Thyroid gland (tissue), 4 donors: ENCODE measurements at regions not wholly inside any gene's neighbourhood (a gene's known extent, or its start where the extent isn't known, plus 50 kb on each side); places are given as distances from the start of the nearest gene placed in this dataset.

Experiments
- DNase-seq, 2 donors: peaks; one replicate each; pipeline ENCODE4 v3.0.0-alpha.2; 2019
- H3K27ac ChIP-seq, 3 donors: fragments of 200-600 bp; sonication (generic); 1 replicate in 2 of 3; 2 replicates in 1 of 3; pipeline ENCODE4 v1.5.1; 2016 to 2019; ENCODE audit warnings: mild to moderate bottlenecking in 1 of 3, moderate library complexity in 1 of 3
- H3K27me3 ChIP-seq: fragments of 200-600 bp; sonication (generic); one replicate; pipeline ENCODE4 v1.5.1; 2019
- H3K36me3 ChIP-seq, 2 donors: fragments of 200-600 bp; sonication (generic); one replicate each; pipeline ENCODE4 v1.5.1; 2016 to 2019
- H3K4me1 ChIP-seq, 2 donors: fragments of 200-600 bp; sonication (generic); one replicate each; pipeline ENCODE4 v1.5.1; 2017 to 2019
- H3K4me3 ChIP-seq, 3 donors: fragments of 200-600 bp; sonication (generic); replicated peaks in 1 of 3; 1 replicate in 2 of 3; 2 replicates in 1 of 3; pipeline ENCODE4 v1.5.1; 2016; ENCODE audit warnings: mild to moderate bottlenecking in 1 of 3
- H3K9me3 ChIP-seq: fragments of 200-600 bp; sonication (generic); one replicate; pipeline ENCODE4 v1.5.1; 2017
- POLR2A ChIP-seq, 2 donors: fragments of 450-650 bp; IDR thresholded peaks; one replicate each; pipeline ENCODE4 v1.6.1; 2017; ENCODE audit warnings: antibody characterized with exemption in 2 of 2, mild to moderate bottlenecking in 2 of 2, moderate library complexity in 1 of 2
- WGBS, 2 donors: methylation state at CpG; one replicate each; pipeline ENCODE4 v1.1.5; 2017; 5-methylcytosine and 5-hydroxymethylcytosine counted together
- intact Hi-C: fragments of 100-400 bp; cut with DNase I; formaldehyde crosslinking; loops from one replicate; pipeline ENCODE4 v1.15.1; 2023
- TF ChIP-seq, protein P1 (sequence below), 6 experiments: fragments of 200-600 bp in 3 of 6; fragments of 450-650 bp in 3 of 6; sonication (generic) in 3 of 6; IDR thresholded peaks; one replicate each; pipeline ENCODE4 v1.5.1; 2016 to 2019; ENCODE audit warnings: antibody characterized with exemption in 6 of 6, mild to moderate bottlenecking in 2 of 6, inconsistent platforms in 1 of 6, moderate library complexity in 1 of 6

DNA sequence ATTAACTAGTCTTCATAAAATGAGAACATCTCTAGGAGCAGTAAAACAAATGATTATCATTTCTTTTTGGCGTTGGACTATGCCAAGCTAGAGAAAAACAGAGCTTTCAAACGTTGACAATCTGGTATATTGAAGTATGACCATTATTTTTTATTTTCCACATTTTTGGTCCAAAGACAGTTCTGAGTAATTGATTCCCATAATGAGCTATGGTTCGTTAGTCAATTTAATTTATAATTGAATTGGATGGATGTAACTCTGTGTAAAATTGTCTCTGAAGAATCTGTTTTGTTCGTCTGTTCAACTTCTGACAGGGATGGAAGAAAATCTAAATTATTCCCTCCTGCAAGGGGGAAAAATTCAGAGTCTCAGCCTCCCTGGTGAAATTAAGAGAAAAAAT lies 234.5 kb downstream of the LMO4 start:
- DNase-seq: no peak
- no peaks in the 10 kb centered on the region for H3K27me3 ChIP-seq
- H3K9me3 ChIP-seq: no peaks in the 10 kb centered on the region
- no peak overlapping the region for H3K27ac ChIP-seq
- no peaks in the 10 kb centered on the region for H3K4me1 ChIP-seq
- H3K36me3 ChIP-seq: no peaks in the 10 kb centered on the region
- TF ChIP-seq POLR2A (IDR thresholded peaks at IDR 0.05): no peak
- TF ChIP-seq, protein P1, sequence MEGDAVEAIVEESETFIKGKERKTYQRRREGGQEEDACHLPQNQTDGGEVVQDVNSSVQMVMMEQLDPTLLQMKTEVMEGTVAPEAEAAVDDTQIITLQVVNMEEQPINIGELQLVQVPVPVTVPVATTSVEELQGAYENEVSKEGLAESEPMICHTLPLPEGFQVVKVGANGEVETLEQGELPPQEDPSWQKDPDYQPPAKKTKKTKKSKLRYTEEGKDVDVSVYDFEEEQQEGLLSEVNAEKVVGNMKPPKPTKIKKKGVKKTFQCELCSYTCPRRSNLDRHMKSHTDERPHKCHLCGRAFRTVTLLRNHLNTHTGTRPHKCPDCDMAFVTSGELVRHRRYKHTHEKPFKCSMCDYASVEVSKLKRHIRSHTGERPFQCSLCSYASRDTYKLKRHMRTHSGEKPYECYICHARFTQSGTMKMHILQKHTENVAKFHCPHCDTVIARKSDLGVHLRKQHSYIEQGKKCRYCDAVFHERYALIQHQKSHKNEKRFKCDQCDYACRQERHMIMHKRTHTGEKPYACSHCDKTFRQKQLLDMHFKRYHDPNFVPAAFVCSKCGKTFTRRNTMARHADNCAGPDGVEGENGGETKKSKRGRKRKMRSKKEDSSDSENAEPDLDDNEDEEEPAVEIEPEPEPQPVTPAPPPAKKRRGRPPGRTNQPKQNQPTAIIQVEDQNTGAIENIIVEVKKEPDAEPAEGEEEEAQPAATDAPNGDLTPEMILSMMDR (IDR thresholded peaks at IDR 0.05): no peak
- WGBS, 2 donors: 82 to 89% methylated on average over 4 of the region's 4 CpGs
- intact Hi-C loops: no loop called here
- no peak overlapping the region for H3K4me3 ChIP-seq

DNA sequence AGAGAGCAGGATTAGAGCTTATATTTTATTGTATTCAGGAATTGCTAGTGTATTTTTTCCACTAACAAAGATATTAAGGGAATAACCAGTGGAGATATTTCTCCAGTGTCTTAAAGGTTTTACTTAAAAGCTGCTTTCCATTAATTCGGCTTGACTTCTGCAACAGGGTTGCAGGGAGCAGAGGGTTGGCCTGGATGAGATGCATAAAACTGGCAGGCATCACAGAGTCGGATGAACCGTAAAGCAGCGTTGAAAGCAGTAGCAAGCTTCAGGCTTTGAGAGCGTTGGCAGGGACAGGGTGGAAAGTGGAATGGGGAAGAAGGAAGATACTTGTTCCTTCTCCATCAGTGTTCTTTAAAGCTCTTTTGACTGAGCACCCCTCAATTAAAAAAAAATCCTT lies 237.2 kb downstream of the LMO4 start:
- 76 to 81% methylated on average over 5 of the region's 5 CpGs for WGBS, 2 donors
- DNase-seq: no peak
- H3K27me3 ChIP-seq: no peaks in the 10 kb centered on the region
- no peak overlapping the region for H3K4me3 ChIP-seq
- no peaks in the 10 kb centered on the region for H3K9me3 ChIP-seq
- no peaks in the 10 kb centered on the region for H3K4me1 ChIP-seq
- intact Hi-C loops: no loop called here
- H3K27ac ChIP-seq: no peak overlapping the region
- no peaks in the 10 kb centered on the region for H3K36me3 ChIP-seq
- TF ChIP-seq POLR2A (IDR thresholded peaks at IDR 0.05): no peak
- TF ChIP-seq, protein P1 (IDR thresholded peaks at IDR 0.05): no peak

DNA sequence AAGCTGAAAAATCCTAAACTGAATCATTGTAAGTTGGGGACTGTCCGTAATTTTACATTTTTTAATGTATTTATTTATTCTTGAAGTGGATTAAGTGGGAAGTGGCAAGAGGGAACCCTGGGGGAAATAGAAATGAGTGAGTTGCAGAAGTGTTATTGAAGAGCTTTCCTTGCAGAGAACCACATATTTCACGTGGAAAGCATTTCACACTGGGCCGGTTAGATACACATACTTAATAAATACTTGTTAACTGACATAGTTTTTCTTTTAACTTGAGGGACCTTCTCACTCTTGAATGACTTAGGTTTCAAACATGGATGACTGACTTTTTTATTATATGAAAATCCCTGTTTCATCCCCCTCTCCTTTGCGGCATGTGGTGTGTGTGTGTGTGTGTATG lies 239.3 kb downstream of the LMO4 start:
- Histone ChIP-seq H3K9me3 (no peaks in the 10 kb centered on the region), H3K4me3 (no peak overlapping the region), H3K27ac (no peak overlapping the region), H3K4me1 (no peaks in the 10 kb centered on the region), H3K27me3 (no peaks in the 10 kb centered on the region), H3K36me3 (no peaks in the 10 kb centered on the region)
- 54 to 55% methylated on average over 4 of the region's 4 CpGs for WGBS, 2 donors
- TF ChIP-seq, protein P1 (IDR thresholded peaks at IDR 0.05): no peak
- no peak for TF ChIP-seq POLR2A (IDR thresholded peaks at IDR 0.05)
- no peak for DNase-seq
- intact Hi-C loops: no loop called here

DNA sequence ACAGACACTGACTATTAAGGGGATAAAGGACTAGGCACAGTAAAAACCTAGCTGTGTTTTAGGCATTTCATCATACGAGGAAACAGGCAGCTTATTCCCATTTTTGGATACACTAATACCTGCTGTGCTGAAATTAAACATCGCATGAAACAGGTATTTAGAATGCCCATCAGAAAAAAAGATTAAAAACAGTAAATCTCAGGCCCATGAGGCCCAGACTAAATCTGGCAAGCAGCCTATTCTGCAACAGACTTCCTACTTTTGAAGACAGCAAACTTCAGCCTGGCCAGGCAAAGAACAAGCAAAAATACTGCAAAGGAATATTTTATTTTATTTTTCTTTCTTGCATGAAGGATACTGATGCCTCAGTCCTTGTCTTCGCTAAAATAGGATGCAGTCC lies 240.2 kb downstream of the LMO4 start:
- Histone ChIP-seq H3K9me3 (no peaks in the 10 kb centered on the region), H3K36me3 (no peaks in the 10 kb centered on the region), H3K4me1 (no peaks in the 10 kb centered on the region), H3K27me3 (no peaks in the 10 kb centered on the region), H3K27ac (no peak overlapping the region), H3K4me3 (no peak overlapping the region)
- WGBS, 2 donors: 85 to 87% methylated on average over 3 of the region's 3 CpGs
- intact Hi-C loops: no loop called here
- DNase-seq: no peak
- TF ChIP-seq POLR2A (IDR thresholded peaks at IDR 0.05): no peak
- TF ChIP-seq, protein P1 (IDR thresholded peaks at IDR 0.05): no peak

DNA sequence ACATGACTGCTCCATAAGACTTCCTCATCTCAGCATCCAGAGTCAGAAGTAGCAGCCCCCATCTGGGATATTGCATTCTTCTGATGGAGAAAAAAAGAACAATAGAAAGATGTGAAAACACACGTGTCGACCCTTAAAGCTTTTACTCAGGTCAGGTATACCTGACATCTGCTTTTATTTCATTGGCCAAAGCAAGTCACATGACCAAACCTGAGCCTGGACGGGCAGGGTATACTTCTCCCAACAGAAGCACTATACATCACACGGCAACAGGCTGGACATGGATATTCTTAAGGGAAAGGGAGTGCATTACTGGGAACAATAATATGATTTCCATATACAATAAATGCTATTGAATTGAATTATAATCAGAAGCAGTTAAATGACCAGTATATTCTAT lies 243.3 kb downstream of the LMO4 start:
- intact Hi-C loops: no loop called here
- Histone ChIP-seq H3K36me3 (no peaks in the 10 kb centered on the region), H3K4me1 (no peaks in the 10 kb centered on the region), H3K9me3 (no peaks in the 10 kb centered on the region), H3K4me3 (no peak overlapping the region), H3K27me3 (no peaks in the 10 kb centered on the region), H3K27ac (no peak overlapping the region)
- no peak for DNase-seq
- WGBS, 2 donors: 87% methylated on average over 4 of the region's 4 CpGs
- TF ChIP-seq, protein P1 (IDR thresholded peaks at IDR 0.05): no peak
- TF ChIP-seq POLR2A (IDR thresholded peaks at IDR 0.05): no peak
